ENCODE measurements at regions not wholly inside any gene's neighbourhood (a gene's known extent, or its start where the extent isn't known, plus 50 kb on each side); places are given as distances from the start of the nearest gene placed in this dataset.

- Histone ChIP-seq H3K4me1 (ENCODE audit: control insufficient read depth in 5 of 5, insufficient read depth in 5 of 5, low read length in 5 of 5) (no peaks in the 10 kb centered on the region), H3K27me3 (ENCODE audit: control insufficient read depth in 3 of 3, insufficient read depth in 3 of 3, low read length in 2 of 3) (no peaks in the 10 kb centered on the region), H3K4me3 (no peak overlapping the region), H3K27ac (ENCODE audit: low read depth in 1 of 2, low read length in 1 of 2) (no peak overlapping the region), H3K9ac (ENCODE audit: insufficient read depth in 1 of 2, low read length in 2 of 2) (no peak overlapping the region), H3K9me3 (ENCODE audit: control insufficient read depth in 4 of 4, insufficient read depth in 3 of 4, low read length in 3 of 4) (peaks cover 0 to 3% (median 0%) of the 10 kb centered on the region in 4 donors), H3K36me3 (ENCODE audit: control insufficient read depth in 4 of 4, insufficient read depth in 4 of 4, low read length in 4 of 4) (no peaks in the 10 kb centered on the region)
- WGBS, 2 donors = 67 to 75% methylated on average over 5 of the region's 5 CpGs
- DNase-seq (no peak), ATAC-seq (ENCODE audit: insufficient read depth, low FRiP score) (no peak)
- no peak for TF ChIP-seq CTCF (IDR thresholded peaks at IDR 0.05; ENCODE audit: control extremely low read depth, extremely low read depth)
These were observed 356.5 kb downstream of the MATN1 start for GRCh38 chr1:30366911-30367310.

- no peaks in the 10 kb centered on the region for H3K36me3 ChIP-seq (ENCODE audit: control insufficient read depth in 4 of 4, insufficient read depth in 4 of 4, low read length in 4 of 4)
- 90 to 91% methylated on average over 4 of the region's 4 CpGs for WGBS, 2 donors
These were observed 357.2 kb downstream of the MATN1 start for GRCh38 chr1:30366199-30366598.

GRCh38 chr1:30365596-30365995 is 357.8 kb downstream of the MATN1 start:
- no peak for ATAC-seq (ENCODE audit: insufficient read depth, low FRiP score)

More at GRCh38 chr1:30366199-30366598, 357.2 kb downstream of the MATN1 start:
- Histone ChIP-seq H3K9ac (ENCODE audit: insufficient read depth in 1 of 2, low read length in 2 of 2) (no peak overlapping the region), H3K9me3 (ENCODE audit: control insufficient read depth in 4 of 4, insufficient read depth in 3 of 4, low read length in 3 of 4) (peaks cover 0 to 3% (median 0%) of the 10 kb centered on the region in 4 donors), H3K27ac (ENCODE audit: low read depth in 1 of 2, low read length in 1 of 2) (no peak overlapping the region), H3K27me3 (ENCODE audit: control insufficient read depth in 3 of 3, insufficient read depth in 3 of 3, low read length in 2 of 3) (no peaks in the 10 kb centered on the region), H3K4me3 (no peak overlapping the region), H3K4me1 (ENCODE audit: control insufficient read depth in 5 of 5, insufficient read depth in 5 of 5, low read length in 5 of 5) (no peaks in the 10 kb centered on the region)
- TF ChIP-seq CTCF (IDR thresholded peaks at IDR 0.05; ENCODE audit: control extremely low read depth, extremely low read depth) = no peak
- no peak for DNase-seq
- ATAC-seq (ENCODE audit: insufficient read depth, low FRiP score) = no peak

More at GRCh38 chr1:30365596-30365995, 357.8 kb downstream of the MATN1 start:
- H3K27ac ChIP-seq (ENCODE audit: low read depth in 1 of 2, low read length in 1 of 2) = no peak overlapping the region
- 84% methylated on average over 3 of the region's 3 CpGs for WGBS, 2 donors
- H3K27me3 ChIP-seq (ENCODE audit: control insufficient read depth in 3 of 3, insufficient read depth in 3 of 3, low read length in 2 of 3) = no peaks in the 10 kb centered on the region
- no peak overlapping the region for H3K9ac ChIP-seq (ENCODE audit: insufficient read depth in 1 of 2, low read length in 2 of 2)
- no peaks in the 10 kb centered on the region for H3K4me1 ChIP-seq (ENCODE audit: control insufficient read depth in 5 of 5, insufficient read depth in 5 of 5, low read length in 5 of 5)
- H3K4me3 ChIP-seq = no peak overlapping the region
- no peak for DNase-seq
- peaks cover 0 to 3% (median 0%) of the 10 kb centered on the region in 4 donors for H3K9me3 ChIP-seq (ENCODE audit: control insufficient read depth in 4 of 4, insufficient read depth in 3 of 4, low read length in 3 of 4)
- no peaks in the 10 kb centered on the region for H3K36me3 ChIP-seq (ENCODE audit: control insufficient read depth in 4 of 4, insufficient read depth in 4 of 4, low read length in 4 of 4)
- TF ChIP-seq CTCF (IDR thresholded peaks at IDR 0.05; ENCODE audit: control extremely low read depth, extremely low read depth) = no peak
